PC-9 (cell line): ENCODE measurements at regions not wholly inside any gene's neighbourhood (a gene's known extent, or its start where the extent isn't known, plus 50 kb on each side); places are given as distances from the start of the nearest gene placed in this dataset.

Experiments used
- CTCF ChIP-seq: fragments of 200-600 bp; sonication (generic); conservative IDR thresholded peaks from 2 replicates; pipeline ENCODE4 v1.6.1; 2017; ENCODE audit warnings: mixed run types, antibody characterized with exemption, mild to moderate bottlenecking, moderate library complexity
- EZH2 ChIP-seq: fragments of 200-600 bp; sonication (generic); IDR thresholded peaks from 2 replicates; pipeline ENCODE4 v1.8.0; 2017; ENCODE audit warnings: antibody characterized with exemption, low read depth

GRCh38 chr20:62571669-62572344 lies 70.5 kb upstream of the SLCO4A1 start:
- TF ChIP-seq CTCF (no peak), EZH2 (no peak)
